HUES6 (cell line): ENCODE measurements at regions not wholly inside any gene's neighbourhood (a gene's known extent, or its start where the extent isn't known, plus 50 kb on each side); places are given as distances from the start of the nearest gene placed in this dataset.
"Not testable (repeated sequence)": the region's sequence is repeated elsewhere in the genome, so short reads cannot be mapped to it uniquely, and the experiment has no call there.

ENCODE experiments used
- H3K27ac ChIP-seq: 2 replicates; pipeline ENCODE4 v1.7.0; 2013; ENCODE audit warnings: low read depth, mild to moderate bottlenecking, low read length, inconsistent platforms
- H3K27me3 ChIP-seq: 2 replicates; pipeline ENCODE4 v1.6.1; 2013; ENCODE audit warnings: low read length; ENCODE audit not compliant: control insufficient read depth, insufficient read depth
- H3K36me3 ChIP-seq: 2 replicates; pipeline ENCODE4 v1.6.1; 2013; ENCODE audit warnings: low read length; ENCODE audit not compliant: control insufficient read depth, insufficient read depth
- H3K4me1 ChIP-seq: 2 replicates; pipeline ENCODE4 v1.6.1; 2013; ENCODE audit warnings: low read length; ENCODE audit not compliant: control insufficient read depth, insufficient read depth
- H3K4me3 ChIP-seq: 2 replicates; pipeline ENCODE4 v1.5.1; 2013; ENCODE audit warnings: low read depth, low read length
- H3K9ac ChIP-seq: one replicate; pipeline ENCODE4 v1.6.1; 2013; ENCODE audit warnings: mild to moderate bottlenecking, low read length
- H3K9me3 ChIP-seq: 2 replicates; pipeline ENCODE4 v1.6.1; 2013; ENCODE audit warnings: low read depth, low read length; ENCODE audit not compliant: control insufficient read depth, insufficient read depth

DNA sequence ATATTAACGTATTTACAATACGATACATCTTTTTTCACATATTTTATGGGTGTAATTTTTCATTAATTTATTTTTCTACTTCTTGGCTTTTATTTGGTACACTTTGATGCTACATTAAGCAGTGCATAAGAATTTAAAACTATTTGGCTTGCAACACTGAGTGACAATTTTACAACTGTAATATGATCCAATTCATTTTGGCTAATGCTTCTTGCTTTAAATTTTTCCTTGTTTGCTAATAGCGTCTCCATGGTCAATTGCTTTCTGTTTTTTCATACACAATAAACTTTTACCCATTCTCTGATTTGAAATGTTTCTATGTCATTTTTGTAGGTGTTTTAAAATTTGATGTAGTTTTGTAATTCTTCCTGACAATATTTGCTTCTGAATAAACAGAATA, 773.2 kb downstream of the FAM181B start:
- Histone ChIP-seq H3K27ac (no peak overlapping the region), H3K4me1 (peaks cover 4% of the 10 kb centered on the region), H3K9me3 (peaks cover 8% of the 10 kb centered on the region; the same call in 1 of the 2 replicates), H3K36me3 (no peaks in the 10 kb centered on the region), H3K4me3 (no peak overlapping the region), H3K27me3 (no peaks in the 10 kb centered on the region), H3K9ac (no peak overlapping the region)

- Histone ChIP-seq H3K4me3 (no peak overlapping the region), H3K36me3 (no peaks in the 10 kb centered on the region), H3K27ac (no peak overlapping the region), H3K9me3 (peaks cover 8% of the 10 kb centered on the region; the same call in 1 of the 2 replicates), H3K27me3 (no peaks in the 10 kb centered on the region), H3K4me1 (peaks cover 4% of the 10 kb centered on the region), H3K9ac (no peak overlapping the region)
Observed at GRCh38 chr11:81959341-81959740, 774.3 kb downstream of the FAM181B start.

DNA sequence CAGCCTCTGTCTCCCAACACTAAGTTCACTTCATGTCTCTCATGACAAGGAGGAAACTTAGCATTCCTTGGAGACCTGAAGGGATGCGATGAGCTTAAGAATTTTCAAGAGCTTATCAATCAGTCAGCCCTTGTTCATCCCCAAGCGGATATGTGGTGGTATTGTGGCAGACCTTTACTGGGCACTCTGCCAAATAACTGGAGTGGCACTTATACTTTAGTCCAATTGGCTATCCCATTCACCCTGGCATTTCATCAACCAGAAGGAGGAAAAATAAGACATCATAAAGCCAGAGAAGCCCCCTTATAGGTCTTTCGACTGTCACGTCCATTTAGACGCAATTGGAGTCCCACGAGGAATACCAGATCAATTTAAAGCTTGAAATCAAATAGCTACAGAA, 779.4 kb downstream of the FAM181B start:
- not testable (repeated sequence) for H3K4me1 ChIP-seq, H3K27ac ChIP-seq, H3K9me3 ChIP-seq, H3K9ac ChIP-seq, H3K36me3 ChIP-seq, H3K4me3 ChIP-seq, H3K27me3 ChIP-seq

DNA sequence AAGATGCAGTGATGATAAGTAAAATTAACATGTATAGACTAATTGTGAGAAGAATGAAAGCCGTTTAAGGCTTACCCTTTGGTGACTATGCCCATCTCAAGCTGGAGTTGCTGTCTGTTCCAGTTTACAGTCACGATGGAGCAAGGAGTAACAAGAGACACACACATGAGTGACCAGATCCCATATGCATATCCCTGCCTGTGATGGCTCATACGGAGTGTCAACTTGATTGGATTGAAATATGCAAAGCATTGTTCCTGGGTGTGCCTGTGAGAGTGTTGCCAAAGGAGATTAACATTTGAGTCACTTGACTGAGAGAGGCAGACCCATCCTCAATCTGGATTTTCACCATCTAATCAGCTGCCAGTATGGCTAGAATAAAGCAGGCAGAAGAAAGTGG, 786.8 kb downstream of the FAM181B start:
- Histone ChIP-seq H3K4me1 (no peaks in the 10 kb centered on the region), H3K4me3 (no peak overlapping the region), H3K9me3 (no peaks in the 10 kb centered on the region), H3K36me3 (no peaks in the 10 kb centered on the region), H3K27ac (no peak overlapping the region), H3K9ac (no peak overlapping the region), H3K27me3 (no peaks in the 10 kb centered on the region)

GRCh38 chr11:81942646-81943045, 791.0 kb downstream of the FAM181B start:
- Histone ChIP-seq H3K9me3 (no peaks in the 10 kb centered on the region), H3K27ac (no peak overlapping the region), H3K9ac (no peak overlapping the region), H3K4me1 (no peaks in the 10 kb centered on the region), H3K27me3 (no peaks in the 10 kb centered on the region), H3K4me3 (no peak overlapping the region), H3K36me3 (no peaks in the 10 kb centered on the region)

GRCh38 chr11:81941998-81942397, 791.7 kb downstream of the FAM181B start:
- Histone ChIP-seq H3K4me1 (no peaks in the 10 kb centered on the region), H3K4me3 (no peak overlapping the region), H3K9me3 (no peaks in the 10 kb centered on the region), H3K27me3 (no peaks in the 10 kb centered on the region), H3K27ac (no peak overlapping the region), H3K9ac (no peak overlapping the region), H3K36me3 (no peaks in the 10 kb centered on the region)

DNA sequence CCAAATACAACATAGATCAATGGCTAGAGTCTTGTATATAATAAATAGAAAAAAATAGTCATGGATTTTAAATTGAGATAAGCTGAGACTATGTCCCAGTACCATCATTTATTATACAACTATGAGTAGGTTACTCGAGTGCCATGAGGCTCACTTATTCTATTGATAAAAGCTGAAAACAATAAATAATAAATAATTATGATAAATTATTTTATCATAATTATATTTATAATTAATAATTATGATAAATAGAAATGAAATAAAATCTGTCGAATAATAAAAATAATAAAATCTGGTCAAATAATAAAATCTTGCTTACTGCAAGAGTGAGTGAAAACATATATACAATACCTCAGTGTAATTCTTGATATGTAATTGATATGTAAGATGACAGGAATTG, 801.4 kb downstream of the FAM181B start:
- no peaks in the 10 kb centered on the region for H3K4me1 ChIP-seq
- no peaks in the 10 kb centered on the region for H3K9me3 ChIP-seq
- no peak overlapping the region for H3K9ac ChIP-seq
- no peak overlapping the region for H3K4me3 ChIP-seq
- no peak overlapping the region for H3K27ac ChIP-seq
- H3K36me3 ChIP-seq: no peaks in the 10 kb centered on the region
- H3K27me3 ChIP-seq: no peaks in the 10 kb centered on the region

- H3K36me3 ChIP-seq: no peaks in the 10 kb centered on the region
- H3K9ac ChIP-seq: no peak overlapping the region
Observed at GRCh38 chr11:81920205-81920604, 813.5 kb downstream of the FAM181B start.

DNA sequence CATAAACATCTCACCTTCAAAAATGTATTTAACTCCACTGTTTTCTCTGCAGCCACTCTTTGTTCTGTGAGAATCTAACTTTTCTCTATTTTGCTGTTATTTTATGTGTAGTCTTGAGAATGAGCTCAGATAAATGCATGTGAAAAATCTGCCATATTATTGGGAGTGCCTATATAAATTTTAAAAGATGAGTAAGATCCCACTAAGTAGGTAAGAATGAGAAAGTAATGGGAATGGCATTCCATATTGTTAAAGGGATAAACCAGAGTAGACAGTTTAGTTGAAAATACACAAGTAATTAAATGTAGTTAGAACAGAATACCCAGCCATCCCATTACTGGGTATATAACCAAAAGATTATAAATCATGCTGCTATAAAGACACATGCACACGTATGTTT, 817.2 kb downstream of the FAM181B start:
- H3K4me3 ChIP-seq: no peak overlapping the region
- no peaks in the 10 kb centered on the region for H3K4me1 ChIP-seq
- H3K9me3 ChIP-seq: no peaks in the 10 kb centered on the region
- H3K9ac ChIP-seq: no peak overlapping the region
- H3K36me3 ChIP-seq: no peaks in the 10 kb centered on the region
- no peaks in the 10 kb centered on the region for H3K27me3 ChIP-seq
- H3K27ac ChIP-seq: no peak overlapping the region

More at GRCh38 chr11:81920205-81920604, 813.5 kb downstream of the FAM181B start:
- Histone ChIP-seq H3K27me3 (no peaks in the 10 kb centered on the region), H3K4me1 (no peaks in the 10 kb centered on the region), H3K9me3 (no peaks in the 10 kb centered on the region), H3K4me3 (no peak overlapping the region), H3K27ac (no peak overlapping the region)

DNA sequence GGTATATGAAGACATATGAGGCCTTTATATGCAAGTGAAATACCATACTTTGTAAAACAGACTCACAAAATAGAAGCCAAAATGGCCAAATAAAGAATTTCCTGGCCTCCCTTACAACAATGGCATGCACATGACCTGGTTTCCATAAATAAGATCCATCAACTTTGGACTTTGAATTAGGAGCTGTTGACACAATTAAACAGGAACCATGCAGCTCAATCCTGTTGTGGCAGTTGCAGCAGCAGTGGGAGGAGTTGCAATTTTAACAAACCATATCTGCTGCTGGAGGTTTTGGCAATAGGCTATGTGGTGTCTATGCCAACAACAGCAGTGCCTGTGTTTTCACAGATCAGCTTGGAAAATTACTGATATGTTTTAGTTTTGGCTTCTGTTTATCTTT, 818.6 kb downstream of the FAM181B start:
- no peaks in the 10 kb centered on the region for H3K27me3 ChIP-seq
- H3K4me1 ChIP-seq: no peaks in the 10 kb centered on the region
- H3K9me3 ChIP-seq: no peaks in the 10 kb centered on the region
- H3K9ac ChIP-seq: no peak overlapping the region
- H3K4me3 ChIP-seq: no peak overlapping the region
- H3K36me3 ChIP-seq: no peaks in the 10 kb centered on the region
- no peak overlapping the region for H3K27ac ChIP-seq

GRCh38 chr11:81913793-81914192, 819.9 kb downstream of the FAM181B start:
- H3K27me3 ChIP-seq: no peaks in the 10 kb centered on the region
- H3K4me1 ChIP-seq: no peaks in the 10 kb centered on the region
- no peaks in the 10 kb centered on the region for H3K9me3 ChIP-seq
- no peaks in the 10 kb centered on the region for H3K36me3 ChIP-seq
- no peak overlapping the region for H3K9ac ChIP-seq
- no peak overlapping the region for H3K4me3 ChIP-seq
- no peak overlapping the region for H3K27ac ChIP-seq

- H3K36me3 ChIP-seq: no peaks in the 10 kb centered on the region
- no peak overlapping the region for H3K4me3 ChIP-seq
- H3K27ac ChIP-seq: no peak overlapping the region
- no peaks in the 10 kb centered on the region for H3K27me3 ChIP-seq
- H3K9me3 ChIP-seq: no peaks in the 10 kb centered on the region
- H3K9ac ChIP-seq: no peak overlapping the region
- no peaks in the 10 kb centered on the region for H3K4me1 ChIP-seq
Observed at GRCh38 chr11:81907996-81908395, 825.7 kb downstream of the FAM181B start.
